Natural killer cell (primary cell): ENCODE measurements at regions not wholly inside any gene's neighbourhood (a gene's known extent, or its start where the extent isn't known, plus 50 kb on each side); places are given as distances from the start of the nearest gene placed in this dataset.

Experiments
- ATAC-seq, 3 donors: fragments of 150-1000 bp in 2 of 3; fragments of 200-7000 bp in 1 of 3; cut with Tn5 transposase; 1 replicate in 1 of 3; 2 replicates in 2 of 3; pipeline ENCODE4 v1.10.0; 2021; ENCODE audit warnings: mild to moderate bottlenecking in 2 of 3, moderate library complexity in 2 of 3
- DNase-seq, 2 donors: peaks; one replicate each; pipeline versions ENCODE4 v3.0.0 to v3.0.0-alpha.2; 2013 to 2021; ENCODE audit warnings: mixed read lengths in 1 of 2
- H3K27ac ChIP-seq: one replicate; pipeline ENCODE4 v1.5.1; 2013; ENCODE audit warnings: mild to moderate bottlenecking, low read length
- H3K27me3 ChIP-seq: one replicate; pipeline ENCODE4 v1.6.1; 2013; ENCODE audit warnings: low read length; ENCODE audit not compliant: control insufficient read depth, insufficient read depth
- H3K36me3 ChIP-seq: one replicate; pipeline ENCODE4 v1.6.1; 2013; ENCODE audit warnings: low read length; ENCODE audit not compliant: control insufficient read depth, insufficient read depth
- H3K4me1 ChIP-seq: one replicate; pipeline ENCODE4 v1.6.1; 2013; ENCODE audit warnings: low read length; ENCODE audit not compliant: control insufficient read depth, insufficient read depth
- H3K4me3 ChIP-seq: one replicate; pipeline ENCODE4 v1.5.1; 2013; ENCODE audit warnings: low read length
- H3K9me3 ChIP-seq: one replicate; pipeline ENCODE4 v1.6.1; 2013; ENCODE audit warnings: low read length; ENCODE audit not compliant: control insufficient read depth, insufficient read depth
- H3K27ac Mint-ChIP-seq, 2 donors: one replicate each; pipeline ENCODE4 v1.8.0; 2022; ENCODE audit warnings: mild to moderate bottlenecking in 2 of 2, mixed read lengths in 2 of 2, moderate library complexity in 1 of 2
- H3K27me3 Mint-ChIP-seq, 2 donors: one replicate each; pipeline ENCODE4 v1.8.0; 2022; ENCODE audit warnings: low read depth in 2 of 2, mixed read lengths in 2 of 2
- H3K36me3 Mint-ChIP-seq: one replicate; pipeline ENCODE4 v1.8.0; 2022; ENCODE audit warnings: mixed read lengths
- H3K4me1 Mint-ChIP-seq, 2 donors: one replicate each; pipeline ENCODE4 v1.8.0; 2022; ENCODE audit warnings: mixed read lengths in 2 of 2
- H3K4me3 Mint-ChIP-seq: one replicate; pipeline ENCODE4 v1.8.0; 2022; ENCODE audit warnings: mild to moderate bottlenecking, moderate library complexity, mixed read lengths
- H3K9me3 Mint-ChIP-seq, 2 donors: one replicate each; pipeline ENCODE4 v1.8.0; 2022; ENCODE audit warnings: mixed read lengths in 2 of 2
- CTCF ChIP-seq: fragments of 200-600 bp; IDR thresholded peaks from one replicate; pipeline ENCODE4 v1.8.0; 2022; ENCODE audit warnings: antibody characterized with exemption
- WGBS: methylation state at CpG from one replicate; pipeline ENCODE4 v1.1.7; 2013; ENCODE audit warnings: missing lambda C conversion rate; ENCODE audit not compliant: insufficient coverage; 5-methylcytosine and 5-hydroxymethylcytosine counted together
- intact Hi-C: fragments of 100-400 bp; cut with micrococcal nuclease; formaldehyde crosslinking; loops from one replicate; pipeline ENCODE4 v1.14.2; 2022

GRCh38 chr4:66229885-66230284, 559.6 kb upstream of the EPHA5 start:
- WGBS = 82% methylated on average over 2 of the region's 2 CpGs
- H3K27me3 Mint-ChIP-seq = no peaks in the 10 kb centered on the region
- Histone ChIP-seq H3K36me3 (no peaks in the 10 kb centered on the region), H3K27me3 (no peaks in the 10 kb centered on the region), H3K4me3 (no peak overlapping the region), H3K27ac (no peak overlapping the region), H3K4me1 (no peaks in the 10 kb centered on the region), H3K9me3 (no peaks in the 10 kb centered on the region)
- H3K4me3 Mint-ChIP-seq = no peak overlapping the region
- no peaks in the 10 kb centered on the region for H3K36me3 Mint-ChIP-seq
- intact Hi-C loops = no loop called here
- peaks cover 7 to 8% of the 10 kb centered on the region in 2 donors for H3K9me3 Mint-ChIP-seq
- DNase-seq (no peak), ATAC-seq (no peak)
- no peak for TF ChIP-seq CTCF
- no peak overlapping the region for H3K27ac Mint-ChIP-seq
- H3K4me1 Mint-ChIP-seq = no peaks in the 10 kb centered on the region

- H3K4me3 Mint-ChIP-seq = no peak overlapping the region
- no peak for ATAC-seq
- H3K36me3 Mint-ChIP-seq = no peaks in the 10 kb centered on the region
- intact Hi-C loops = no loop called here
- H3K4me1 Mint-ChIP-seq = no peaks in the 10 kb centered on the region
- H3K9me3 Mint-ChIP-seq = peaks cover 8 to 12% of the 10 kb centered on the region in 2 donors
- no peaks in the 10 kb centered on the region for H3K36me3 ChIP-seq
- no peak for TF ChIP-seq CTCF
- H3K27me3 Mint-ChIP-seq = no peaks in the 10 kb centered on the region
- H3K4me3 ChIP-seq = no peak overlapping the region
- H3K27ac ChIP-seq = no peak overlapping the region
- H3K4me1 ChIP-seq = no peaks in the 10 kb centered on the region
- no peaks in the 10 kb centered on the region for H3K9me3 ChIP-seq
- H3K27ac Mint-ChIP-seq = no peak overlapping the region
- DNase-seq = no peak
- WGBS = no CpG with 5 or more reads among the region's 1 CpG
- no peaks in the 10 kb centered on the region for H3K27me3 ChIP-seq
Observed at GRCh38 chr4:66225539-66225938, 555.2 kb upstream of the EPHA5 start.

GRCh38 chr4:66223068-66223703, 552.9 kb upstream of the EPHA5 start:
- intact Hi-C loops = no loop called here
- no peak for DNase-seq
- Histone ChIP-seq H3K9me3 (no peaks in the 10 kb centered on the region), H3K4me1 (no peaks in the 10 kb centered on the region), H3K27ac (no peak overlapping the region), H3K27me3 (no peaks in the 10 kb centered on the region), H3K36me3 (no peaks in the 10 kb centered on the region), H3K4me3 (no peak overlapping the region)
- Mint-ChIP-seq H3K9me3 (peaks cover 14 to 24% of the 10 kb centered on the region in 2 donors), H3K4me1 (no peaks in the 10 kb centered on the region), H3K27ac (no peak overlapping the region), H3K36me3 (no peaks in the 10 kb centered on the region), H3K27me3 (no peaks in the 10 kb centered on the region), H3K4me3 (no peak overlapping the region)
- no peak for ATAC-seq
- 76% methylated on average over 7 of the region's 9 CpGs for WGBS
- no peak for TF ChIP-seq CTCF

GRCh38 chr4:66219401-66219800, 549.1 kb upstream of the EPHA5 start:
- no peak for ATAC-seq
- Mint-ChIP-seq H3K36me3 (no peaks in the 10 kb centered on the region), H3K9me3 (peaks cover 12 to 31% of the 10 kb centered on the region in 2 donors), H3K4me1 (no peaks in the 10 kb centered on the region), H3K27me3 (no peaks in the 10 kb centered on the region), H3K27ac (no peak overlapping the region), H3K4me3 (no peak overlapping the region)
- no peaks in the 10 kb centered on the region for H3K4me1 ChIP-seq
- H3K27me3 ChIP-seq = no peaks in the 10 kb centered on the region
- intact Hi-C loops = no loop called here
- no peaks in the 10 kb centered on the region for H3K9me3 ChIP-seq
- WGBS = 67% methylated on average over 1 of the region's 2 CpGs
- TF ChIP-seq CTCF = no peak
- H3K36me3 ChIP-seq = no peaks in the 10 kb centered on the region
- no peak overlapping the region for H3K27ac ChIP-seq
- DNase-seq = no peak
- H3K4me3 ChIP-seq = no peak overlapping the region
